Nephron (organoid): ENCODE measurements at regions not wholly inside any gene's neighbourhood (a gene's known extent, or its start where the extent isn't known, plus 50 kb on each side); places are given as distances from the start of the nearest gene placed in this dataset.
"Not testable (repeated sequence)": the region's sequence is repeated elsewhere in the genome, so short reads cannot be mapped to it uniquely, and the experiment has no call there.

ENCODE experiments used
- H3K27ac Mint-ChIP-seq, 3 experiments: 2 replicates each; pipeline ENCODE4 v1.8.0; 2020; ENCODE audit warnings: mixed read lengths in 3 of 3, mild to moderate bottlenecking in 2 of 3, moderate library complexity in 1 of 3
- H3K27me3 Mint-ChIP-seq: 2 replicates; pipeline ENCODE4 v1.8.0; 2021; ENCODE audit warnings: low read depth, mild to moderate bottlenecking, moderate library complexity, mixed read lengths
- H3K36me3 Mint-ChIP-seq: 2 replicates; pipeline ENCODE4 v1.8.0; 2020; ENCODE audit warnings: low read depth, mixed read lengths
- H3K4me1 Mint-ChIP-seq: 2 replicates; pipeline ENCODE4 v1.8.0; 2020; ENCODE audit warnings: mixed read lengths
- H3K4me3 Mint-ChIP-seq, 3 experiments: 2 replicates each; pipeline ENCODE4 v1.8.0; 2020; ENCODE audit warnings: mild to moderate bottlenecking in 3 of 3, mixed read lengths in 3 of 3, moderate library complexity in 2 of 3
- H3K9me3 Mint-ChIP-seq: 2 replicates; pipeline ENCODE4 v1.8.0; 2020; ENCODE audit warnings: mixed read lengths
- TF ChIP-seq, protein P1 (sequence below), 3 experiments: fragments of 200-600 bp; sonication (generic); IDR thresholded peaks; one replicate each; pipeline ENCODE4 v1.5.0; 2021; ENCODE audit warnings: antibody characterized with exemption in 3 of 3; ENCODE audit not compliant: unreplicated experiment in 3 of 3

DNA sequence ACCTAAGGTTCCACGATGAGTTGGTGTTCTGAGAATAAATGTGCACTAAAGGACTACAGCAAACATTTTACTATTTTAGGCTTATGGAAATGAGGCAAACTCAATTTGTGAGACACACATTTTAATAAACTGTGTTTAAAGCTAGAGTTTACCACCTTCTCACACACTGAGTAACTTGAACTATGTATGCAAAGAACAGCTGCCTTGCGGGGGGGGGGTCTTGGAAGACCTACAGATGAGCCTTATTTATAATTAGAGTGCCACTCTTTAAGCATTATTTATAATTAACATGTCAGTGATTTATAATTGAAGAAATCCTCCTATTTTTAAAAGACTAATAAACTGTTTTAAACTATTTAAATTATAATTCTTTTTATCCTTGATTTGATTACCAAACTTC is 300.4 kb downstream of the DLEU7 start:
- H3K27me3 Mint-ChIP-seq: no peaks in the 10 kb centered on the region
- peak overlapping the region in 1 of 3 experiments; percentile 17 for H3K4me3 Mint-ChIP-seq
- peak overlapping the region; percentile 89 to 97 (median 96) for H3K27ac Mint-ChIP-seq
- TF ChIP-seq, protein P1, sequence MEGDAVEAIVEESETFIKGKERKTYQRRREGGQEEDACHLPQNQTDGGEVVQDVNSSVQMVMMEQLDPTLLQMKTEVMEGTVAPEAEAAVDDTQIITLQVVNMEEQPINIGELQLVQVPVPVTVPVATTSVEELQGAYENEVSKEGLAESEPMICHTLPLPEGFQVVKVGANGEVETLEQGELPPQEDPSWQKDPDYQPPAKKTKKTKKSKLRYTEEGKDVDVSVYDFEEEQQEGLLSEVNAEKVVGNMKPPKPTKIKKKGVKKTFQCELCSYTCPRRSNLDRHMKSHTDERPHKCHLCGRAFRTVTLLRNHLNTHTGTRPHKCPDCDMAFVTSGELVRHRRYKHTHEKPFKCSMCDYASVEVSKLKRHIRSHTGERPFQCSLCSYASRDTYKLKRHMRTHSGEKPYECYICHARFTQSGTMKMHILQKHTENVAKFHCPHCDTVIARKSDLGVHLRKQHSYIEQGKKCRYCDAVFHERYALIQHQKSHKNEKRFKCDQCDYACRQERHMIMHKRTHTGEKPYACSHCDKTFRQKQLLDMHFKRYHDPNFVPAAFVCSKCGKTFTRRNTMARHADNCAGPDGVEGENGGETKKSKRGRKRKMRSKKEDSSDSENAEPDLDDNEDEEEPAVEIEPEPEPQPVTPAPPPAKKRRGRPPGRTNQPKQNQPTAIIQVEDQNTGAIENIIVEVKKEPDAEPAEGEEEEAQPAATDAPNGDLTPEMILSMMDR (IDR thresholded peaks at IDR 0.05; ENCODE audit: unreplicated experiment in 3 of 3): no peak
- peaks cover 8% of the 10 kb centered on the region for H3K36me3 Mint-ChIP-seq
- H3K4me1 Mint-ChIP-seq: peaks cover 45% of the 10 kb centered on the region
- peaks cover 22% of the 10 kb centered on the region for H3K9me3 Mint-ChIP-seq

DNA sequence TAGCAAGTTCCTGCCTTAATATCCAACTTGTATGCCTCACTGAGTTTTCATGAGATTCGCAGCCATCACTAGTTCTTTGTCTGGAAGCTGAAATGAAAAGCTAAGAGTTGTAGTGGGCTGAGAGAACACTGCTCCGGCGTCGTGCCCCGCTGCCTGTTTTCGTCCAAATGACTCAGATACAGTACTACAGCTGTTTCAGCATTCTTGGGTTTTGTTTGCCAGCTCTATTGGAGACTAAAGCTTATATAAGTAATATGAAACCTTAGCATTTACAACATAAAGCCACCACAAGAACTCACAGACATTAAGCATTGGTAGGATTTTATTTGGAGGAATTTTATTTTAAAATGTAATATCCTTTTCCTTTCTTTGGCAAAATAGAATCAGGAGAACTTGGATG is 299.7 kb downstream of the DLEU7 start:
- Mint-ChIP-seq H3K27ac (peak overlapping the region; percentile 96 to 99 (median 97)), H3K36me3 (peaks cover 4% of the 10 kb centered on the region), H3K4me3 (peak overlapping the region; percentile 50 to 68 (median 58))

DNA sequence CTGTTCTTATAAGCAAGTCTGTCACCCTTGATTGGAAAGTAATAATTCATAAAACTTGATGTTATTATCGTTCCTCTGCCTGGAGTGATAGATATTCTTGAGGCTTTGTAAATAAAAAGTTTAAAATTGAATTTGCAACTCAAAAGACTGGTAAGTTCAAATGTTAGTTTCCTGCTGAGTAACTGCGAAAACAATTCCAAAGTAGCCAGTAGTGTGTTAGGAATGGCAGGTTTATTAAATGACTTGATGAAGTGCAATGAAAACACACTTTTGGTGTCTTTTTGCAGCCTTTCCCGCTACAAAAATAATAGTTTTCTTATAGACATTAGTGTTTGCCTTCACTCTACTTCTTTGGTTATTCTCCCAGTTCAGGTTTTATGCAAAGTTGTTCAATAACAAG is 299.3 kb downstream of the DLEU7 start:
- no peaks in the 10 kb centered on the region for H3K27me3 Mint-ChIP-seq
- peaks cover 18% of the 10 kb centered on the region for H3K9me3 Mint-ChIP-seq
- H3K36me3 Mint-ChIP-seq: no peaks in the 10 kb centered on the region
- H3K4me3 Mint-ChIP-seq: peak overlapping the region in 1 of 3 experiments; percentile 68
- TF ChIP-seq, protein P1 (IDR thresholded peaks at IDR 0.05; ENCODE audit: unreplicated experiment in 3 of 3): no peak
- peaks cover 45% of the 10 kb centered on the region for H3K4me1 Mint-ChIP-seq
- H3K27ac Mint-ChIP-seq: peak overlapping the region; percentile 96 to 99 (median 97)

More for the DNA sequence above, 299.7 kb downstream of the DLEU7 start:
- peaks cover 22% of the 10 kb centered on the region for H3K9me3 Mint-ChIP-seq
- TF ChIP-seq, protein P1 (IDR thresholded peaks at IDR 0.05; ENCODE audit: unreplicated experiment in 3 of 3): no peak
- peaks cover 45% of the 10 kb centered on the region for H3K4me1 Mint-ChIP-seq
- H3K27me3 Mint-ChIP-seq: no peaks in the 10 kb centered on the region

DNA sequence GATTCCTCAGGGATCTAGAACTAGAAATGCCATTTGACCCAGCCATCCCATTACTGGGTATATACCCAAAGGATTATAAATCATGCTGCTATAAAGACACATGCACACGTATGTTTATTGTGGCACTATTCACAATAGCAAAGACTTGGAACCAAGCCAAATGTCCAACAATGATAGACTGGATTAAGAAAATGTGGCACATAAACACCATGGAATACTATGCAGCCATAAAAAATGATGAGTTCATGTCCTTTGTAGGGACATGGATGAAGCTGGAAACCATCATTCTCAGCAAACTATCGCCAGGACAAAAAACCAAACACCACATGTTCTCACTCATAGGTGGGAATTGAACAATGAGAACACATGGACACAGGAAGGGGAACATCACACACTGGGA is 296.3 kb downstream of the DLEU7 start:
- H3K36me3 Mint-ChIP-seq, H3K9me3 Mint-ChIP-seq, H3K27ac Mint-ChIP-seq, H3K27me3 Mint-ChIP-seq, H3K4me3 Mint-ChIP-seq: not testable (repeated sequence)
- H3K4me1 Mint-ChIP-seq: peaks cover 33% of the 10 kb centered on the region

DNA sequence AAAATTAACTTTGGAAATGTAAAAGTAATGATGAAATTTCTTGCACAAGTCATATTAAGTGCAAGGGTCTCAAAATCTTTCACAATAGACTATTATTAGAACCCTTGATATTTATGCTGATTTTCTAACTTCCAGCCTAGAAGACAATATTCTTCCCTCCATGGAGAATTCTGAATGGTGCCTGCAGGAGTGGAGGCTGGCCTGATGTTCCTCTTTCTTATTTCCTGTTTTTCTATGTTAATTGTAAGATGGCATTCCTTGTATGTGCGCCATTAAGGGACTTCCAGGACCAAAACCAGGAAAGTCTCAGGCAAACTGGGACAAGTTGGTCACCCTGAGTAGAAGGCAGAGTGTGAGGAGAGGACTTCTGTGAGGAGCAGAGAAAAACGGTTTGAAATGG is 294.9 kb downstream of the DLEU7 start:
- peaks cover 20% of the 10 kb centered on the region for H3K4me1 Mint-ChIP-seq
- H3K36me3 Mint-ChIP-seq: peaks cover 5% of the 10 kb centered on the region
- peaks cover 10% of the 10 kb centered on the region for H3K9me3 Mint-ChIP-seq
- no peak overlapping the region for H3K4me3 Mint-ChIP-seq
- TF ChIP-seq, protein P1 (IDR thresholded peaks at IDR 0.05; ENCODE audit: unreplicated experiment in 3 of 3): no peak
- no peak overlapping the region for H3K27ac Mint-ChIP-seq
- no peaks in the 10 kb centered on the region for H3K27me3 Mint-ChIP-seq

DNA sequence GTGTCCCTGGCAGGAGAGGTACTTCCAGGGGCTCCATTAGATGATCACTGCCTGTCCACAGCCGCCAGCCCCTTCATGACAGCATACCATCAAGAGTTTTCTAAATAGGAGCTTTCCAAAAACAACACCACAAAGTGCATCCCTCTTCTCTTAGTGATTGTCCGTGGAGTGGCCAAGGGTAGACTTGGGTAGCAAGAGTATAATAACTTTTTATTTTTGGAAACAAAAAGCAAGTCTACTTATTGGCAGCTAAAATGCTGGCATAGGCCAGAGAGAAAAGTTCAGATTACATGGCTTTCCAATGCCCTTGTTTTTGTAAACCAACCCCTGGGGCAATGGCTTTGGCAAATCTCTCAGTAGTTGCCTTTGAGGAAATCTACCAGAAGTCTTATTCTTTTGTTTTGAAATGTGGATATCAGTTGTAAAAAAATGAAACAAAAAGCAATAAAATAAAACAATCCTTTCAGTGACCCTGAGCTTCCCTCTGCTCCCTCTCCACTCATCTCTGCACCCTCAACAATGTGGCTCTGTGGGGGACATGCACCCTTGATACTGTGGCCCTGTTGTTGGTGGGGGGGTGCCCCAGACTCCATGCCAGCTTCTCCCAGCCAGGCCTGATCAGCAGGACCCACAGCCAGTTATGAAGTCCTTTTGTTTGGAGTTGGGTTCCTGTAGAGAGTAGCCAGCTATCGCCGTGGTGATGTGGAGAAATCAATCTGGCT is 294.1 kb downstream of the DLEU7 start:
- Mint-ChIP-seq H3K27ac (no peak overlapping the region), H3K36me3 (peaks cover 10% of the 10 kb centered on the region), H3K4me3 (no peak overlapping the region), H3K4me1 (peaks cover 12% of the 10 kb centered on the region), H3K27me3 (no peaks in the 10 kb centered on the region), H3K9me3 (peaks cover 16% of the 10 kb centered on the region)
- TF ChIP-seq, protein P1 (IDR thresholded peaks at IDR 0.05; ENCODE audit: unreplicated experiment in 3 of 3): no peak
